GM21423 (cell line): ENCODE measurements at regions not wholly inside any gene's neighbourhood (a gene's known extent, or its start where the extent isn't known, plus 50 kb on each side); places are given as distances from the start of the nearest gene placed in this dataset.
"Not testable (repeated sequence)": the region's sequence is repeated elsewhere in the genome, so short reads cannot be mapped to it uniquely, and the experiment has no call there.

Source experiments
- ATAC-seq: cut with Tn5 transposase; IDR thresholded peaks from one replicate; pipeline ENCODE4 v1.9.1; 2021; ENCODE audit warnings: mild to moderate bottlenecking, moderate library complexity; ENCODE audit not compliant: unreplicated experiment

GRCh38 chrX:79026742-79027141 lies 81.6 kb downstream of the P2RY10 start:
- ATAC-seq = not testable (repeated sequence)

- ATAC-seq = no peak
Observed at GRCh38 chrX:79035421-79035820, 90.2 kb downstream of the P2RY10 start.

GRCh38 chrX:79036157-79036880 lies 91.1 kb downstream of the P2RY10 start:
- no peak for ATAC-seq

GRCh38 chrX:79065696-79066095 lies 78.8 kb upstream of the GPR174 start:
- peak; percentile 87 for ATAC-seq

GRCh38 chrX:79078114-79078513 lies 66.4 kb upstream of the GPR174 start:
- no peak for ATAC-seq

GRCh38 chrX:79079477-79079876 lies 65.0 kb upstream of the GPR174 start:
- ATAC-seq = no peak

GRCh38 chrX:79080141-79080540 lies 64.3 kb upstream of the GPR174 start:
- no peak for ATAC-seq

GRCh38 chrX:79081895-79082512 lies 62.5 kb upstream of the GPR174 start:
- no peak for ATAC-seq

- no peak for ATAC-seq
Observed at GRCh38 chrX:79082899-79083298, 61.6 kb upstream of the GPR174 start.

- ATAC-seq = no peak
Observed at GRCh38 chrX:79084923-79085322, 59.6 kb upstream of the GPR174 start.

- no peak for ATAC-seq
Observed at GRCh38 chrX:79089896-79090584, 54.4 kb upstream of the GPR174 start.

- ATAC-seq = no peak
Observed at GRCh38 chrX:79094075-79094832, 50.2 kb upstream of the GPR174 start.
